ENCODE measurements at regions not wholly inside any gene's neighbourhood (a gene's known extent, or its start where the extent isn't known, plus 50 kb on each side); places are given as distances from the start of the nearest gene placed in this dataset.

DNA sequence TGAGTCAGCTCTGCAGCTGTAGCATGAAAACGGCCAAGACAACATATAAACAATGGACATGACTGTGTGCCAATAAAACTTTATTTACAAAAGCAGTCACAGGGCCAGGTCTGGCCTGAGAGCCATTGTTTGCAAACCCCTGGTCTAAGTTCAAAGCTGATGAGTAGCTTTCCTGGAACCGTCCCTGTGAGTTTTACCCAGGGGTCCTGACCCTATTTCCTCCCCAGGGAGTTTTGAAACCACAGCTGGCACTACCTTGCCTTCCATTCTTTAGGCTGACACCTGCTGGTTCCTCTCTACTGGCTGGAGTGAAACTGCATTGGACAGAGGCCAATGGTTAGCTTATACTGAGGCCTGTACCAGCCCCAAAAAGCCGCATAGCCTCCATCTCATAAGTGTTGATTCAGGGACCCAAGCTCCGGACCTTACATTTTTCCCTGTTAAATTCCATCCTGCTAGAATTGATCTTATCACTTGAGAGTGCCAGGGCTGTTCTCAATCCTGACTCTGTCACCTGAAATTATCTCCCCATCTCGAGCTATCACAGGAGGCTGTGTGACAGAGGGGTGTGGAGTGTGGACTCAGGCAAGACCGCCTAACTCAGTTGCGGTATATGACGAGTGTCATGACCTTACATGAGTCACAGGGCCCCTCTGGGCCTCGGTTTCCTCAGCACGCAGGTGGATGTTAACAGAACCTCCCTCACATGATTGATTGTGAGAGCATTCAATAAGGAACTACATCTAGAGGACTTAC, 343.6 kb downstream of the NPHP4 start:
- DNase-seq (ENCODE audit: low read depth), result peak; percentile 30
- TF ChIP-seq, protein P1, sequence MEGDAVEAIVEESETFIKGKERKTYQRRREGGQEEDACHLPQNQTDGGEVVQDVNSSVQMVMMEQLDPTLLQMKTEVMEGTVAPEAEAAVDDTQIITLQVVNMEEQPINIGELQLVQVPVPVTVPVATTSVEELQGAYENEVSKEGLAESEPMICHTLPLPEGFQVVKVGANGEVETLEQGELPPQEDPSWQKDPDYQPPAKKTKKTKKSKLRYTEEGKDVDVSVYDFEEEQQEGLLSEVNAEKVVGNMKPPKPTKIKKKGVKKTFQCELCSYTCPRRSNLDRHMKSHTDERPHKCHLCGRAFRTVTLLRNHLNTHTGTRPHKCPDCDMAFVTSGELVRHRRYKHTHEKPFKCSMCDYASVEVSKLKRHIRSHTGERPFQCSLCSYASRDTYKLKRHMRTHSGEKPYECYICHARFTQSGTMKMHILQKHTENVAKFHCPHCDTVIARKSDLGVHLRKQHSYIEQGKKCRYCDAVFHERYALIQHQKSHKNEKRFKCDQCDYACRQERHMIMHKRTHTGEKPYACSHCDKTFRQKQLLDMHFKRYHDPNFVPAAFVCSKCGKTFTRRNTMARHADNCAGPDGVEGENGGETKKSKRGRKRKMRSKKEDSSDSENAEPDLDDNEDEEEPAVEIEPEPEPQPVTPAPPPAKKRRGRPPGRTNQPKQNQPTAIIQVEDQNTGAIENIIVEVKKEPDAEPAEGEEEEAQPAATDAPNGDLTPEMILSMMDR (IDR thresholded peaks at IDR 0.05; ENCODE audit: insufficient read depth, low read depth, low read length, missing control alignments), result no peak
- H3K4me3 ChIP-seq (ENCODE audit: low read length), result no peak overlapping the region

DNA sequence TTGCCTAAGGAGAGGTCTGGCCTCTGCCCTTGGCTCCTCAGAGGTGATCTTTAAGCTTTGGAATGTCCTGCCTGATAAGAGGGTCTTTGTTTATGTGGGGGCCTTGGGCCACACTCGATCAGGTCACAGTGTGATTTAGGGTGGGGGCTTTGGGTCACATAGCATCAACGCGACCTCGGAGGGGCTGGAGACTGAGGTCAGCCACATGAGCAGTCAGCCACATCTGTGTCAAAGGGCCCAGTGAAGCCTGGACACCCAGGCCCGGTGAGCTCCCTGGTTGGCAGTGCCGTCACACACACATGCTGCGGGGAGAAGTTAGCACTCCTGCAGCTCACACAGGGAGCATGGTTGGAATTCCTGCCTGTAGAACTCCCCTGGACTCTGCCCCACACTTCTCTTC, 345.0 kb downstream of the NPHP4 start:
- TF ChIP-seq, protein P1 (IDR thresholded peaks at IDR 0.05; ENCODE audit: insufficient read depth, low read depth, low read length, missing control alignments), result no peak
- DNase-seq (ENCODE audit: low read depth), result no peak
- no peak overlapping the region for H3K4me3 ChIP-seq (ENCODE audit: low read length)

DNA sequence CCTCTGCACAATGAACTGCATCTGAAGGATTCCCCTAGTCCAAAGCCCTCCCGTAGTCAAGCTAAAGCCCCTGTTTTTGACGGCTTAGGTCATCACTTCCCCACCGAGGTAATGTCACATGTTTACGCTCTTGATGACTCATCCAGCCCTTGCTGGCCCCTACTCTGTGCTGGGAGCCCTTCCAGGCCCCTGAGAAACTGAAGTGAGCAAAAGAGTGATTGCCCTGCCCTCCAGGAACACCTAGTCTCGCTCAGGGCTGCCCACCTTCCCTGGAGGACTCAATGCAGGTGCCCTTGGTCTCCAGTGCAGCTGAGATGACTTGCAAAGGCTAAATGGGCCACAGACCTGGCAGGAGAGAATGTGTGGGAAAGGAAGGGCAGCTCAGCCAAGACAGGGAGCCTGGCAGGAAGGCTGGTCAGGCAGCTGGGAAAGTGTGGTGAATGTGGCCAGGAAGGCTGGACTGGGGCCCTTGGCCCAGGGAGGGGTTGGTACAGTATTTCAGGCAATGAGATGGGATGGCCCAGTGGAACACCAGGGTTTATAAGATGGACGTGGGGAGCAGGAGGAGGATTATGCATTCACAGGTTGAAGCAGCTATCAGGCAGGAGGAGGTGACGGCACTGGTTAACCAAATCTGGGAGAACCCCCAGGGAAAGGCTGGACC, 345.6 kb downstream of the NPHP4 start:
- TF ChIP-seq, protein P1 (IDR thresholded peaks at IDR 0.05; ENCODE audit: insufficient read depth, low read depth, low read length, missing control alignments), result no peak
- DNase-seq (ENCODE audit: low read depth), result no peak

DNA sequence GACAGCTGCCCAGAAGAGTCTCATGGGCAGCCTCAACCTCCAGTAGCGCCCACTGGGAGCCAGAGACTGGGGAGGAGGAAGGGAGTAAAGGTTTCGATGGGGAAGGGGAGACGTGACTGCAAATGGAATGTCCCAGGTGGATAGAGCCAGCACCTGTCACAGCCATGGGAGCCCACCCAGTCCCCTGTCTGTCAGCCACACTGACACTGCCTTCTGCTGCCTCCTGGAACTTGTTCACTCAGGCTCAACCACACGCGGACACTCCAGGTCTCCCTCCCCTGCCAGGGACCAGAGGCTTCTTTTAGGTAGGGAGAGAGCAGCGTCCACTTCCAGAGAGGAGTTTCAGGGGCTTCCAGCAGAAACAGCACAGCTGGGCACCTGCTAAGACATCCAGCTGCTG, 346.3 kb downstream of the NPHP4 start:
- TF ChIP-seq, protein P1 (IDR thresholded peaks at IDR 0.05; ENCODE audit: insufficient read depth, low read depth, low read length, missing control alignments), result no peak
- no peak for DNase-seq (ENCODE audit: low read depth)
- H3K4me3 ChIP-seq (ENCODE audit: low read length), result no peak overlapping the region

More for the DNA sequence above, 345.6 kb downstream of the NPHP4 start:
- H3K4me3 ChIP-seq (ENCODE audit: low read length), result no peak overlapping the region

DNA sequence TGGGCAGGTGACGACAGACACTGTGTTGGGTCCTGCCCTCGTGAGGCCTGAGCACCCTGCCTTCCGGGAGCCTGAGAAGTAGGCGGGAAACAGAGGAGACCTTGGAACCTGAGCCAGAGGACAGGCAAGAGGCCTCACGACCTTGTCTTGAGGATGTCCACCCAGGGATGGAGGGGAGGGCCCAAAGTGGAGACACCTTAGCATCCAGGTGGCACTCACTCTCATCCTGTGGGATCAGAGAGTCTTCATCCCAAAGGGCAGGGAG, 347.2 kb downstream of the NPHP4 start:
- no peak overlapping the region for H3K4me3 ChIP-seq (ENCODE audit: low read length)
- DNase-seq (ENCODE audit: low read depth), result no peak
- TF ChIP-seq, protein P1 (IDR thresholded peaks at IDR 0.05; ENCODE audit: insufficient read depth, low read depth, low read length, missing control alignments), result no peak

DNA sequence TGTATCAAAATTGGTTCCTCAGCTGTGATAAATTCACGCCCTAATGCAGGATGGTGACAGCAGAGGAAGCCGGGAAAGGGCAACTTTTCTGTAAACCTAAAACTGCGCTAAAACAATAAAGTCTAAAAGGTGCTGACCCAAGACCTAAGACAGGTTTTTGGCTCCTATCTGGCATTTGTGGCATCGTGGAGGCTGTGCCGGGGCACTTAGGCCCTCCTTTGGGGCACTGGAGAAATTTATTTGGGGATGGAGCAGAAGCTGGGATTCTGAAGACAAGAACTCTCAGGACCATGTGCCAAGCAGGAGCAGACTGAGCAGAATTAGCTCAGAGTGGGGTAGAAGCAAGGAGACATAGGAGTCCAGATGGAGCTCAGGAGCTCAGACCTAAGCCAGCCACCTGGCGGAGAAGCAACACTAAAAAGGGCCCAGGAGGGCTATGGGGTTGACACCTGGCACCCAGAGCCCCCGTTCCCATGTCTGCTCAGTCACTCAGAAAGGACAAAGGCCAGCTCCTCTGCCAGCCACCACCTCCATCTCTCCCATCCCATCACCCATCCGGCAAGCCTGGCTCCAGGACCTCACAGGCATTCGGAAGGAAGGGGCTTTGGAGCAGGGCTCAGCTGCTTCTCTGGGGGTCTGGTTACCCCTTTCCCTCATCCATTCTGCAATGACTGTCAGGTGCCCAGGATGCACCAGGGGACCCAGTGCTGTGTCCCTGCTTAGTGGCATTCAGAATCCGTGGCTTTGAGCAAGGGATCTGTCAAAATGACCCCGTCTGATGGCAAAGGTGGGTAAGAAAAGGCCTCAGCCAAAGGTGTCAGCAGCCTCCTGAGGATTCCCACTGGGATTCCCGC, 347.7 kb downstream of the NPHP4 start:
- no peak for DNase-seq (ENCODE audit: low read depth)
- H3K4me3 ChIP-seq (ENCODE audit: low read length), result no peak overlapping the region
- TF ChIP-seq, protein P1 (IDR thresholded peaks at IDR 0.05; ENCODE audit: insufficient read depth, low read depth, low read length, missing control alignments), result no peak
